ENCODE measurements at regions not wholly inside any gene's neighbourhood (a gene's known extent, or its start where the extent isn't known, plus 50 kb on each side); places are given as distances from the start of the nearest gene placed in this dataset.

GRCh38 chr16:65413861-65414260, 292.0 kb upstream of the CDH11 start:
- Histone ChIP-seq H3K27ac (no peak overlapping the region), H3K9me3 (no peaks in the 10 kb centered on the region), H3K4me3 (no peak overlapping the region), H3K27me3 (no peaks in the 10 kb centered on the region), H3K36me3 (no peaks in the 10 kb centered on the region), H3K4me1 (no peaks in the 10 kb centered on the region)
- 70% methylated on average over 2 of the region's 2 CpGs for WGBS
- DNase-seq (ENCODE audit: low spot score in 2 of 2) = no peak
- TF ChIP-seq POLR2A (IDR thresholded peaks at IDR 0.05) = no peak
- TF ChIP-seq, protein P1, sequence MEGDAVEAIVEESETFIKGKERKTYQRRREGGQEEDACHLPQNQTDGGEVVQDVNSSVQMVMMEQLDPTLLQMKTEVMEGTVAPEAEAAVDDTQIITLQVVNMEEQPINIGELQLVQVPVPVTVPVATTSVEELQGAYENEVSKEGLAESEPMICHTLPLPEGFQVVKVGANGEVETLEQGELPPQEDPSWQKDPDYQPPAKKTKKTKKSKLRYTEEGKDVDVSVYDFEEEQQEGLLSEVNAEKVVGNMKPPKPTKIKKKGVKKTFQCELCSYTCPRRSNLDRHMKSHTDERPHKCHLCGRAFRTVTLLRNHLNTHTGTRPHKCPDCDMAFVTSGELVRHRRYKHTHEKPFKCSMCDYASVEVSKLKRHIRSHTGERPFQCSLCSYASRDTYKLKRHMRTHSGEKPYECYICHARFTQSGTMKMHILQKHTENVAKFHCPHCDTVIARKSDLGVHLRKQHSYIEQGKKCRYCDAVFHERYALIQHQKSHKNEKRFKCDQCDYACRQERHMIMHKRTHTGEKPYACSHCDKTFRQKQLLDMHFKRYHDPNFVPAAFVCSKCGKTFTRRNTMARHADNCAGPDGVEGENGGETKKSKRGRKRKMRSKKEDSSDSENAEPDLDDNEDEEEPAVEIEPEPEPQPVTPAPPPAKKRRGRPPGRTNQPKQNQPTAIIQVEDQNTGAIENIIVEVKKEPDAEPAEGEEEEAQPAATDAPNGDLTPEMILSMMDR (IDR thresholded peaks at IDR 0.05) = no peak

DNA sequence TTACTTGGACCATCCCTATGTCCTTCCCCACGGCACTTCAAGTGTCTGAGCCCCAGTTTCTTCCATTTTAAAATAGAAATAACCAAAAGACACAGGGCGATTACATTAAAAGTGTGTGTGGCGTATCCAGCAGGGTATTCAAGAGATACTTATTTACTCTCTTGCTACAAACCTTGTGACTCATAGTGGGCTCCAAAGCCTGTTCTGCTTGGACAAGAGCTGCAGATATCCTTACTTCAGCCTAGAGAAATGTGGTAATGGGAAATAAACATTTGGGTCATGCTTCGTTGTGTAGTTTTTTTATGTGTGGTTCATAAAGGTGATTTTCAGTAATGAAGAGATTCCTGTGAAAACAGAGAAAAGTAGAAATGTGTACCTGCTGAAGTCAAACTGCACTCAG, 288.9 kb upstream of the CDH11 start:
- no peak for TF ChIP-seq EP300 (IDR thresholded peaks at IDR 0.05)
- TF ChIP-seq, protein P1 (IDR thresholded peaks at IDR 0.05) = no peak
- TF ChIP-seq POLR2A (IDR thresholded peaks at IDR 0.05) = no peak
- no peak for TF ChIP-seq POLR2AphosphoS5 (IDR thresholded peaks at IDR 0.05)
- Histone ChIP-seq H3K4me1 (no peaks in the 10 kb centered on the region), H3K9me3 (no peaks in the 10 kb centered on the region), H3K36me3 (no peaks in the 10 kb centered on the region), H3K27ac (no peak overlapping the region), H3K4me3 (no peak overlapping the region), H3K27me3 (no peaks in the 10 kb centered on the region)
- no peak for DNase-seq (ENCODE audit: low spot score in 2 of 2)
- WGBS = 82% methylated on average over 4 of the region's 4 CpGs

- Histone ChIP-seq H3K9me3 (no peaks in the 10 kb centered on the region), H3K27me3 (no peaks in the 10 kb centered on the region), H3K36me3 (no peaks in the 10 kb centered on the region), H3K27ac (no peak overlapping the region), H3K4me3 (no peak overlapping the region), H3K4me1 (no peaks in the 10 kb centered on the region)
- DNase-seq (ENCODE audit: low spot score in 2 of 2) = no peak
- WGBS = 77% methylated on average over 2 of the region's 2 CpGs
- TF ChIP-seq EP300 (IDR thresholded peaks at IDR 0.05) (no peak), POLR2A (IDR thresholded peaks at IDR 0.05) (no peak), POLR2AphosphoS5 (IDR thresholded peaks at IDR 0.05) (no peak)
- TF ChIP-seq, protein P1 (IDR thresholded peaks at IDR 0.05) = no peak
These were observed 287.6 kb upstream of the CDH11 start for GRCh38 chr16:65409510-65409909.

DNA sequence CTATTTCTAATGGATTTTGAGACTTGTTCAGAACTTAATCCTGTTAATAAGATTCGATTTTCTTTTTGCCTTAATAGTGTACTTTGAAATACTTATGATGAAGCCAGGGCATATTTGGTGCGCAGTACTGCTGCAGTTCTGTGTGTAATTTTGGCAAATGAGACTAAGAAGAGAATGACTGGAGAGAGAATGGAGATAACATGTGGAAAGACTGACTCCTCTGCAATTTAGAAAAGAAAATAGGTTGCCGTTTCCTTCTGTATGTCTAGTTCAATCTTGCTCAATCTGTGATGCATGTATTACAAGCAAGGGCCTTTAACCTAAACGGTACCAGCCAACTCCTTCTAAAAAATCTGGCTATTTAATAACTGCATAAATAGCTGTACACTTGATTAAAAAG, 285.1 kb upstream of the CDH11 start:
- no peak for DNase-seq (ENCODE audit: low spot score in 2 of 2)
- 45% methylated on average over 4 of the region's 4 CpGs for WGBS

GRCh38 chr16:65406116-65406515, 284.3 kb upstream of the CDH11 start:
- no peaks in the 10 kb centered on the region for H3K4me1 ChIP-seq
- no peak overlapping the region for H3K4me3 ChIP-seq
- H3K27ac ChIP-seq = no peak overlapping the region
- WGBS = 78% methylated on average over 4 of the region's 4 CpGs
- H3K27me3 ChIP-seq = no peaks in the 10 kb centered on the region
- no peaks in the 10 kb centered on the region for H3K9me3 ChIP-seq
- DNase-seq (ENCODE audit: low spot score in 2 of 2) = no peak
- no peaks in the 10 kb centered on the region for H3K36me3 ChIP-seq
- TF ChIP-seq POLR2A (IDR thresholded peaks at IDR 0.05) (no peak), EP300 (IDR thresholded peaks at IDR 0.05) (no peak)

More for the DNA sequence above, 285.1 kb upstream of the CDH11 start:
- H3K4me3 ChIP-seq = no peak overlapping the region
- H3K27ac ChIP-seq = no peak overlapping the region
- TF ChIP-seq EP300 (IDR thresholded peaks at IDR 0.05) (no peak), POLR2A (IDR thresholded peaks at IDR 0.05) (no peak), POLR2AphosphoS5 (IDR thresholded peaks at IDR 0.05) (no peak)
- TF ChIP-seq, protein P1 (IDR thresholded peaks at IDR 0.05) = no peak
- H3K36me3 ChIP-seq = no peaks in the 10 kb centered on the region
- no peaks in the 10 kb centered on the region for H3K27me3 ChIP-seq
- H3K4me1 ChIP-seq = no peaks in the 10 kb centered on the region
- H3K9me3 ChIP-seq = no peaks in the 10 kb centered on the region

- no peak for DNase-seq (ENCODE audit: low spot score in 2 of 2)
These were observed 272.4 kb upstream of the CDH11 start for GRCh38 chr16:65394281-65394680.

More at GRCh38 chr16:65394281-65394680, 272.4 kb upstream of the CDH11 start:
- H3K27ac ChIP-seq = no peak overlapping the region
- no peaks in the 10 kb centered on the region for H3K9me3 ChIP-seq
- no peak overlapping the region for H3K4me3 ChIP-seq
- no peaks in the 10 kb centered on the region for H3K4me1 ChIP-seq
- no peaks in the 10 kb centered on the region for H3K27me3 ChIP-seq
- TF ChIP-seq POLR2A (IDR thresholded peaks at IDR 0.05) = no peak
- no peak for TF ChIP-seq POLR2AphosphoS5 (IDR thresholded peaks at IDR 0.05)
- no peak for TF ChIP-seq EP300 (IDR thresholded peaks at IDR 0.05)
- TF ChIP-seq, protein P1 (IDR thresholded peaks at IDR 0.05) = no peak
- 58% methylated on average over 6 of the region's 6 CpGs for WGBS
- no peaks in the 10 kb centered on the region for H3K36me3 ChIP-seq

All from suprapubic skin (tissue), 4 donors.